ENCODE measurements at regions not wholly inside any gene's neighbourhood (a gene's known extent, or its start where the extent isn't known, plus 50 kb on each side); places are given as distances from the start of the nearest gene placed in this dataset.

DNA sequence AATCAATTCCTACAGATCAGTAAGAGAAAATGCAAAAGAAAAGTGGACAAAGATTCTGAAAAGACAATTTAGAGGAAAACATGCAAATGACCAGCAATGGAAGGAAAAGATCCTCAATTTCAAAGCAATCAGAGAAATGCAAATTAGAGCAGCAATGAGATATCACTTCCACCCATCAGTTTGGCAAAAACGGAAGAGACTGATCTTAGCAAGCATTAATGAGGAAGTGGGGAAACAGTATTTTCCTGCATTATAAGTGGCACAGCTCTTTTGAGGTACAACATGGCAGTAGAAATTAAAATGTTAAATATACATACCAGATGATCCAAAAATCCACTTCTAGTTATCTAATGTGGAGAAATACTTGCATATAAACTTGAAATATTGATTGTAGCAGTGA lies 69.1 kb upstream of the SLC7A1 start:
- DNase-seq (ENCODE audit: low read depth in 2 of 2), result no peak

- no peak for DNase-seq (ENCODE audit: low read depth in 2 of 2)
Observed at GRCh38 chr13:29654843-29655547, 59.5 kb upstream of the SLC7A1 start.

DNA sequence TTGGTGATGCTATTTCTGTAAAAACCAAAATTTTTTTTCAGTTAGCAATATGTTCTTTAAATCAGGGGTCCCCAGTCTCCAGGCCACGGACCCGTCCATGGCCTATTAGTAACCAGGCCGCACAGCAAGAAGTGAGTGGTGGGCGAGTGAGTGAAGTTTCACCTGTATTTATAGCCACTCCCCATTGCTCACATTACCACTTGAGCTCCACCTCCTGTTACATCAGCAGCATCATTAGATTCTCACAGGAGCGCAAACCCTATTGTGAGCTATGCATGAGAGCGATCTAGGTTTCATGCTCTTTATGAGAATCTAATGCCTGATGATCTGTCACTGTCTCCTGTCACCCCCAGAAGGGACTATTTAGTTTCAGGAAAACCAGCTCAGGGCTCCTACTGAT lies 58.9 kb upstream of the SLC7A1 start:
- DNase-seq (ENCODE audit: low read depth in 2 of 2), result no peak

DNA sequence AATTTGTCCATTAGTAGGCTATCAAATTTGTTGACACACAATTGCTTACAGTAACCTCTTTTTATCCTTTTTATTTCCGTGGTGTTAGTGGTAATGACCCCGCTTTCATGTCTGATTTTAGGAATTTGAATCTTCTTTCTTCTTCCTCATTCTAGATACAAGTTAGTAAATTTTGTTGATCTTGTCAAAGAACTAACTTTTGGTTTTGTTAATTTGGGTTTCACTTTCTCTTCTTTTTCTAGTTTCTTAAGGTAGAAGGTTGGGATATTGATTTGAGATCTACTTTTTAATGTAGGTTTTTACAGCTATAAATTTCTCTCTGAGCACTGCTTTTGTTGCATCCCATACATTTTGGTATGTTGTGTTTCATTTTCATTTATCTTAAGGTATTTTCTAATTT lies 53.3 kb upstream of the SLC7A1 start:
- DNase-seq (ENCODE audit: low read depth in 2 of 2), result no peak

Measured in lung microvascular endothelial cell (primary cell).